K562 (cell line): ENCODE measurements at regions not wholly inside any gene's neighbourhood (a gene's known extent, or its start where the extent isn't known, plus 50 kb on each side); places are given as distances from the start of the nearest gene placed in this dataset.

Experiments used
- ARID2 ChIP-seq: fragments of 450-650 bp; IDR thresholded peaks from 2 replicates; pipeline ENCODE4 v1.6.1; 2017; ENCODE audit warnings: antibody characterized with exemption, mild to moderate bottlenecking
- ELF4 ChIP-seq: fragments of 450-650 bp; formaldehyde crosslinking; IDR thresholded peaks from 2 replicates; pipeline ENCODE4 v1.4.0; 2022; ENCODE audit warnings: missing genetic modification characterization
- FOXM1 ChIP-seq, 2 experiments: fragments of 450-650 bp in 1 of 2; sonication (generic) in 1 of 2; formaldehyde crosslinking in 1 of 2; IDR thresholded peaks; 2 replicates each; pipeline versions ENCODE4 v1.6.1 to v1.9.0; 2017 to 2022; ENCODE audit warnings: low read depth in 2 of 2, mild to moderate bottlenecking in 2 of 2, missing genetic modification reagents in 1 of 2, moderate library complexity in 1 of 2
- KLF13 ChIP-seq: fragments of 450-650 bp; IDR thresholded peaks from 2 replicates; pipeline ENCODE4 v1.6.1; 2016; ENCODE audit warnings: missing genetic modification characterization, low read depth, mild to moderate bottlenecking, missing compliant biosample characterization, moderate library complexity, borderline replicate concordance
- PHF21A ChIP-seq: fragments of 450-650 bp; IDR thresholded peaks from 2 replicates; pipeline ENCODE4 v1.6.1; 2017; ENCODE audit warnings: low read depth, borderline replicate concordance
- SAFB2 ChIP-seq: fragments of 200-400 bp; formaldehyde crosslinking; IDR thresholded peaks from 2 replicates; pipeline ENCODE4 v1.6.1; 2018; ENCODE audit warnings: borderline replicate concordance, low read length, low read depth, moderate library complexity; ENCODE audit not compliant: severe bottlenecking
- SMARCC2 ChIP-seq: fragments of 450-650 bp; IDR thresholded peaks from 2 replicates; pipeline ENCODE4 v1.6.1; 2017; ENCODE audit warnings: antibody characterized with exemption, moderate library complexity, mild to moderate bottlenecking, low read depth
- YY1 ChIP-seq, 3 experiments: IDR thresholded peaks; 2 replicates each; pipeline ENCODE4 v1.6.1; 2011; ENCODE audit warnings: low read length in 2 of 3, mild to moderate bottlenecking in 2 of 3, moderate library complexity in 2 of 3, borderline replicate concordance in 1 of 3, control low read depth in 1 of 3, low read depth in 1 of 3; ENCODE audit not compliant: insufficient read depth in 3 of 3, insufficient replicate concordance in 2 of 3, control insufficient read depth in 1 of 3, insufficient read length in 1 of 3; ENCODE audit errors: extremely low read depth in 1 of 3
- TF ChIP-seq, protein P1 (sequence below), 2 experiments: fragments of 450-650 bp; IDR thresholded peaks; 2 replicates each; pipeline ENCODE4 v1.6.1; 2016
- TF ChIP-seq, protein P2 (sequence below), 2 experiments: fragments of 450-650 bp; IDR thresholded peaks; 2 replicates each; pipeline ENCODE4 v1.6.1; 2018; ENCODE audit warnings: mild to moderate bottlenecking in 2 of 2, low read depth in 1 of 2; ENCODE audit not compliant: partially characterized antibody in 2 of 2

DNA sequence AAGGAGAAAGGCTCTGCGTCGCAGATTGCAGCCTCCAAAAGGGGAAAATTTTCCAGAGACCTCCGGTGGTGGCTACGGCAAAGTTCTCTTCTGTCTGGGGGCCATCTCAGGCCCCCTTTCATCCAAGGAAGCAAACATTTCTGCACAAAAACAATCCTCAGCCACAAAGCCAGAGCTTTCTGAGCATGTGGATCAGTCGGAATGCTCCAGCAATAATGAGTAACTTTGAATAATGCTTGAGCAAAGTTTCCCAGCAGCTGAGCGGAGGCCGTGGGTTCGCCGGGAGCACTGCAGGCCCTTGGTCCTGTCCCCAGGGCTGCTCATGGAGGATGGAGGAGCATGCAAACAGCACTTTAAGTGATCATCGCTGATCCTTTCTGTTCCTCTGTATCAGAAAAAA lies 60.2 kb upstream of the UNC5A start (continued):
- TF ChIP-seq FOXM1 (IDR thresholded peaks at IDR 0.05; ENCODE audit: low read depth), result no peak
- TF ChIP-seq FOXM1 (CRISPR knock-in tag; IDR thresholded peaks at IDR 0.05; ENCODE audit: low read depth), result no peak
- no peak for TF ChIP-seq YY1 (IDR thresholded peaks at IDR 0.05; ENCODE audit: borderline replicate concordance in 1 of 3, control insufficient read depth in 1 of 3, extremely low read depth in 1 of 3, insufficient read depth in 3 of 3, insufficient read length in 1 of 3, insufficient replicate concordance in 2 of 3, low read depth in 1 of 3, low read length in 2 of 3)
- TF ChIP-seq, protein P1, sequence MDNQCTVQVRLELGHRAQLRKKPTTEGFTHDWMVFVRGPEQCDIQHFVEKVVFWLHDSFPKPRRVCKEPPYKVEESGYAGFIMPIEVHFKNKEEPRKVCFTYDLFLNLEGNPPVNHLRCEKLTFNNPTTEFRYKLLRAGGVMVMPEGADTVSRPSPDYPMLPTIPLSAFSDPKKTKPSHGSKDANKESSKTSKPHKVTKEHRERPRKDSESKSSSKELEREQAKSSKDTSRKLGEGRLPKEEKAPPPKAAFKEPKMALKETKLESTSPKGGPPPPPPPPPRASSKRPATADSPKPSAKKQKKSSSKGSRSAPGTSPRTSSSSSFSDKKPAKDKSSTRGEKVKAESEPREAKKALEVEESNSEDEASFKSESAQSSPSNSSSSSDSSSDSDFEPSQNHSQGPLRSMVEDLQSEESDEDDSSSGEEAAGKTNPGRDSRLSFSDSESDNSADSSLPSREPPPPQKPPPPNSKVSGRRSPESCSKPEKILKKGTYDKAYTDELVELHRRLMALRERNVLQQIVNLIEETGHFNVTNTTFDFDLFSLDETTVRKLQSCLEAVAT (IDR thresholded peaks at IDR 0.05), result no peak
- TF ChIP-seq KLF13 (tag), result no peak
- no peak for TF ChIP-seq SMARCC2
- no peak for TF ChIP-seq ARID2
- TF ChIP-seq SAFB2, result no peak
- TF ChIP-seq, protein P2, sequence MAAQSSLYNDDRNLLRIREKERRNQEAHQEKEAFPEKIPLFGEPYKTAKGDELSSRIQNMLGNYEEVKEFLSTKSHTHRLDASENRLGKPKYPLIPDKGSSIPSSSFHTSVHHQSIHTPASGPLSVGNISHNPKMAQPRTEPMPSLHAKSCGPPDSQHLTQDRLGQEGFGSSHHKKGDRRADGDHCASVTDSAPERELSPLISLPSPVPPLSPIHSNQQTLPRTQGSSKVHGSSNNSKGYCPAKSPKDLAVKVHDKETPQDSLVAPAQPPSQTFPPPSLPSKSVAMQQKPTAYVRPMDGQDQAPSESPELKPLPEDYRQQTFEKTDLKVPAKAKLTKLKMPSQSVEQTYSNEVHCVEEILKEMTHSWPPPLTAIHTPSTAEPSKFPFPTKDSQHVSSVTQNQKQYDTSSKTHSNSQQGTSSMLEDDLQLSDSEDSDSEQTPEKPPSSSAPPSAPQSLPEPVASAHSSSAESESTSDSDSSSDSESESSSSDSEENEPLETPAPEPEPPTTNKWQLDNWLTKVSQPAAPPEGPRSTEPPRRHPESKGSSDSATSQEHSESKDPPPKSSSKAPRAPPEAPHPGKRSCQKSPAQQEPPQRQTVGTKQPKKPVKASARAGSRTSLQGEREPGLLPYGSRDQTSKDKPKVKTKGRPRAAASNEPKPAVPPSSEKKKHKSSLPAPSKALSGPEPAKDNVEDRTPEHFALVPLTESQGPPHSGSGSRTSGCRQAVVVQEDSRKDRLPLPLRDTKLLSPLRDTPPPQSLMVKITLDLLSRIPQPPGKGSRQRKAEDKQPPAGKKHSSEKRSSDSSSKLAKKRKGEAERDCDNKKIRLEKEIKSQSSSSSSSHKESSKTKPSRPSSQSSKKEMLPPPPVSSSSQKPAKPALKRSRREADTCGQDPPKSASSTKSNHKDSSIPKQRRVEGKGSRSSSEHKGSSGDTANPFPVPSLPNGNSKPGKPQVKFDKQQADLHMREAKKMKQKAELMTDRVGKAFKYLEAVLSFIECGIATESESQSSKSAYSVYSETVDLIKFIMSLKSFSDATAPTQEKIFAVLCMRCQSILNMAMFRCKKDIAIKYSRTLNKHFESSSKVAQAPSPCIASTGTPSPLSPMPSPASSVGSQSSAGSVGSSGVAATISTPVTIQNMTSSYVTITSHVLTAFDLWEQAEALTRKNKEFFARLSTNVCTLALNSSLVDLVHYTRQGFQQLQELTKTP (IDR thresholded peaks at IDR 0.05; ENCODE audit: low read depth in 1 of 2, partially characterized antibody in 2 of 2), result no peak
- no peak for TF ChIP-seq ELF4 (CRISPR knock-in tag)
- TF ChIP-seq PHF21A, result no peak
